Right kidney (tissue), 1 donor: ENCODE measurements at regions not wholly inside any gene's neighbourhood (a gene's known extent, or its start where the extent isn't known, plus 50 kb on each side); places are given as distances from the start of the nearest gene placed in this dataset.

Experiments
- DNase-seq: peaks from one replicate; pipeline ENCODE4 v3.0.0-alpha.2; 2016

GRCh38 chr3:76349715-76350480 lies 564.5 kb upstream of the ZNF717 start:
- no peak for DNase-seq

DNA sequence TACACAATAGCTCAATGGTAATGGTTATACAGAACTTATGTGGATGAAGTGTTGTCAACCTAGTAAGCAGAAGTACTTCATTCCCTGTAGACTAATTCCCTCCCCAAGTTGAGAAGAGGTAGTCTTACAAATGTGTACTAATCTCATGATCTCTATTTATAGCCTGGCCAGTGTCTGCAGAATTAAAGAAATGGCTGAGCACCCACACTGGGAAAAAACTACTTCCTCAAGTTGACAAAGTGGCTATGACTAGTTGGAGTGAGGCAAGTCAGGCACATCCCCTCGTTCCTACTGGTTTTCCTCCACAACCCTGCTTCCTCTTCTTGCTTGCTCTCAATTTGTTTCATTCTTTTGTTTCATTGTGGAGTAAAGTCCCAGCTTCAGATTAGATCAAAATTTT lies 566.7 kb upstream of the ZNF717 start:
- no peak for DNase-seq

DNA sequence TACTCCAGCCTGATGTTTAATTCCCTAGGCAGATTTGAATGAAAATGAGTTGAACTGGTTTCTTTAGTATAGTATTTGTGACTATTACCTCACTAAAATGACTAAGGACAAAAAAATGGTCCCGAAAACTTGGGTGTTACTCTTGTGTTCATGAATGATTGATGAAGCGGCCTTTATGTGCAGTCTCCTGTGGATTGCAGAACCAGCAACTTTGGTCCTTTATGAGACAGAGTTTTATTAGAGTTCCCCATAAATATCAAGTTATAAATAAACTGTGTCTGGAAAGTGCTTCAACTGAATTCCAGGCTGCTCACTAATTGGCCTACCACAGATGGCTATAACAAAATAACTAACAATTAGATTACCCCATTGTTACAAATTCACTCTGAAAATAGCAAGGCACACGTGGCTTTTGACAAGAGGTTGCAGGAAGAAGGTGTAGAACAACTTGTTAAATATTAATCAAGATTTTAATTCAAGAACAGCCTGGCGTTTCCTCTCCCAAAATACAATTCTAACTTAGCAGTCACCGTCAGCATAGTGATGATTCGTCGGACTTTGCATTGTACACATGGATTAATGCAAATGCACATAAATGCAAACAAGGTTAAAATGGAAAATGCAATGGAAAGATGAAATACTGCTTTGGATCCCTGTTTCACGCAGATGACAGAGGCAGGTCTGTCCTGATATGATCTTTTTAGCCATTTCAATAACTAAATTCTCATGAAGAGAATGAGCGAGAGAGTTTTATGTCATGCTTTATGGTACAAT lies 567.3 kb upstream of the ZNF717 start:
- DNase-seq = no peak

- no peak for DNase-seq
Observed at GRCh38 chr3:76353683-76354082, 568.3 kb upstream of the ZNF717 start.

GRCh38 chr3:76361010-76361409 lies 575.7 kb upstream of the ZNF717 start:
- no peak for DNase-seq

DNA sequence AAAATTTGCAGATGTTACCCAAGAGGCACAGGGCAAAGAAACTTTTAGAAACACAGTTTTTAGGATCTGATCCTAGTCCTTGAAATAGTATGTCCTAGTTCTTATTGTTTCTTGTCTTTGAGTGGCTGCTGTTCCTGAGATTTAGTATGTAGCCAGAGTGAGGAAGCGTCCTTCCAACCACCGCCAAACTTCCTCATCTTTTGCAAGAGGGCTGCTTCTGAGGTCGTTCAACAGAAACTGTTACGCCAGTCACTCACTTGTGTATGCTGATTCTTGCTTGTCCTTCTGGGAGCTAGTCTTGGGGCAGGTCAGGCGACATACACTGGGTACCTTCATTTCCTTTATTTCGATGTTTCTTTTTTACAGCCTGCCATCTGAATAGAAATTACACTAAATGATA lies 577.3 kb upstream of the ZNF717 start:
- DNase-seq = no peak

DNA sequence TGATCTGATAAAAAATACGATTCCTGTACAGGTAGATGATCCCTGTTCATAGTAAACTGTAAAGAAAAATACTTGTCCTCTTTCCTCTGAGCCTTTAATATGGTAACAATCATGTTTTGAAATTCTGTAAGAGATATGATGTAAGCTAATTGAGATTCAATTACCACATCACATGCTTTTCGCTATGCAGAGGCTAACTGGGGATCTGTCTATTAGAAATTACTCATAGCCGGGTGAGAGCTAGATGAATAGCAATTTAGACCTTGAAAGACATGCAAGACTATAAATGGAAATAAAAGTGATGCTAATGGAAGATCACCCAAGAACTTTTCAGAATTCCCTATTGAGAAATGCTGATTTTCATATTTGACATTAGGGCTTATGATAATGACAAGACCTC lies 579.9 kb upstream of the ZNF717 start:
- DNase-seq = no peak

DNA sequence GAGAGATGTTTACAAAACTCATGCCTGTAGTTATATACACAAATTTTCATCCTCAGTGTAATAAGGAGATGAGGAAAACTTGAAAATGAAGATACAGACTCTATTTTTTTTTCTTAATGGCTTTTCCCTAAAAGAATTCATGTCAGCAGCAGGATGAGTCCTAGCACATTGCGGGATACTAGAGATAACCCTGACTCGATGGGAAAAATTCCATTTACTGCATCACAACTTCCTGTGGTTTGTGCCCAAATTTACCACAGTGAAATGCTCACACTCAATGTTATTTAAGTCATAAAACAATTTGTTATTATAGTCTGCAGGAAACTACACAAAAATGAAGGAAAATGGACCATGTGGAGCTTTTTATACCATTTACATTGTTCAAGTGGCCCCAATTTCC lies 581.9 kb upstream of the ZNF717 start:
- DNase-seq = no peak

DNA sequence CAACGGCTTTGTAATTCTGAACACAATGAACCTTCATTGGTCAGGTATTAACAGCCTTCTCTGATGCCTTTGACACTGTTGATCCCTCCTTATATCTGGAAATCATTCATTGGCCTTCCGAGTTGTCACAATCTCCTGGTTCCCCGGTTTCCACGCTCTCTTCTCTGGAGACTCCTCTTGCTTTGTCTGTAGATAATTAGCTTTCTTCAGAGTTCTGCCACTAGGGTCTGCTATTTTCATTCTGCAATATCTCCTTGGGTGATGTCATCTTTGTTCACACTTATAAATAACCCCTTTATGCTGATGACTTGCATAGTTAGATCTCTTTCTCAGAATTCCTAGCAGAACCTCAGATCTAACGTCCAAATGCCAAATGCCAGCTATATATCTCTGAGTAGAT lies 583.8 kb upstream of the ZNF717 start:
- no peak for DNase-seq

GRCh38 chr3:76370749-76371520 lies 585.6 kb upstream of the ZNF717 start:
- no peak for DNase-seq

GRCh38 chr3:76372497-76372896 lies 587.1 kb upstream of the ZNF717 start:
- DNase-seq = no peak

GRCh38 chr3:76377074-76377473 lies 591.7 kb upstream of the ZNF717 start:
- no peak for DNase-seq

DNA sequence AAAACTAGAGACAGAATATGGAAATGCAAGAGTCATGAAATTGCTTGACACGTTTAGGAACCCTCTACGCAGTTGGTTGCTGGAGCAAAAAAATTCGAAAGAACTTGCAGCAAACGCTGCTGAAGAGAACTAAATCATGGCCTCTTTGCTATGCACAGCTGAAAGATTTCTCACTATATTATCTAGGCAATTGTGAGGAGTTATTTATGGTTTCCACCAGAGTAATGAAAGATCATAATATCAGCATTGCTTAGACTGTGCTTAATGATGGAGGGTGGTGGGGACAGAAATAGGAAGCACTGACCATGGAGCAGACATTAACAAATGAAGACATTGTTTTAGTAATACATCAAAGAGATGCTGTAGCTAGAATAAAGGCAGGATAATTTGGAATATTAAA lies 593.4 kb upstream of the ZNF717 start:
- no peak for DNase-seq

GRCh38 chr3:76383781-76384180 lies 598.4 kb upstream of the ZNF717 start:
- DNase-seq = no peak

GRCh38 chr3:76387000-76387399 lies 601.7 kb upstream of the ZNF717 start:
- DNase-seq = no peak

DNA sequence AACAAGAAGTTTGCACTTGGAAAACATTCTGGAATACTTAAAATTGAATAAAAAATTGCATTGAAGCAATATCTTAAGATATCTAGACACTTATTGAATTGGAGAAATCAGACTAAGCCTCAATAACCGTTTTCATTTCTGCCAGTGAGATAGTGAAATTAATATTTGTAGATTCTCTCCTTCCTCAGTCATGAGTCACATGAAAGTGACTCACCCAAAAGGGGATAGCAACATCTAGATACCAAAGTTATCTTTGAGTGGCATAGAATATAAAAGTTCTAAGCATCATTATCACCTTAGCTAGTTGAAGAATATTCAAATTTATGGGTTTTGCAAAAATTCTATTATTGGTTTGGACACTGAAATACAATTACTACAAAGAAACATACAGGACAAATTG lies 614.8 kb upstream of the ZNF717 start:
- no peak for DNase-seq

- DNase-seq = no peak
Observed at GRCh38 chr3:76402926-76403325, 617.6 kb upstream of the ZNF717 start.

GRCh38 chr3:76403556-76403955 lies 618.2 kb upstream of the ZNF717 start:
- no peak for DNase-seq

GRCh38 chr3:76405196-76405595 lies 619.8 kb upstream of the ZNF717 start:
- no peak for DNase-seq

DNA sequence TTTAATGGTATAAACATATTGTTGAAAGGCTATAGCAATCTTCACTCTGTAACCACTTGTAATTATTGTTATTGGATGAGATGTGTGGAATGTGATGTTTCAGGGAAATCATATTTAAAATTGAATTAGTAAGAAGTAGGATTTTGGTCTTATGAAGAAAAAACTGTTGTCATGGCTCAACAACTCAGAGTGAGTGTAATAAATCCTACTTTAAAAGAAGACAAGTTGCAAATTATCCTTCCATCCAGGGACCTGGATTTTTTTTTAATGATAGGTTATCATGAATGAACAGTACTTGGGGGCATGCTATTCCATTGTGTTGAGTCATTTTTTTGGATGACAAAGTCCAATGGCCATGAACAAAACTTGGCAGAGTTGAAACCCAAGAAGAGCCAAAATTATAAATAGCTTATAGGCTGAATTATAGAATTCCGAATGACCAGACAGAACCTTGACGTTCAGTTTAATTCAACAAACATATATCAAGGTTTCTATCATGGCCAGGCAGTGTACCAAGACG lies 625.5 kb upstream of the ZNF717 start:
- DNase-seq = no peak

GRCh38 chr3:76415384-76415783 lies 624.5 kb upstream of the ROBO2 start:
- DNase-seq = no peak

DNA sequence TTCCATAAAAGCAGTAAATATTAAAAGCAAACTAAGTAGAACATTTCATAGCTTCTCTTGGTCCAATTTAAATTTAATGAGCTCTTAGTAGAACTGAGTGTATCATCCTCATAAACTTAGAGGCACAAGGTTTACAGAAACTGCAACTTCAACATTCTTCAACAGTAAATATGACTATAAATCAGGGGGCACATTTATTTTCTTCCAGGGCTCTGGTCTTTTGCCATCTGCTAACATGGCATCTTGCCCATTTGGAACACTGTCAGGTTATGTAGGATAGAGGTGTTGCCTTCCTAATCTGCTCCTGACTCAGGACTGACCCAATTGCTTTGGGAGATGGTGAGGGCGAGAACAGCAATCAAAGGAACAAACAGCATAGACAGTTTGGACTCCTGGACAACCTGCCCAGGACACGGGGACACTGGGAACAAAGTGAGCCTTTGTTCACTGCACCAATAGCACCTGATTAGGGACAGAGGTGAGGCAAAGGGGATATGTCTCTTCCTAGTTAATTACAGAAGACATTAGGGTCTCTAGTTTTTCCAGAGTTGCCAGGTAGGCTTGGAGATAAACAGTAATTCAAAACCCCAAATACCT lies 610.2 kb upstream of the ROBO2 start:
- no peak for DNase-seq

DNA sequence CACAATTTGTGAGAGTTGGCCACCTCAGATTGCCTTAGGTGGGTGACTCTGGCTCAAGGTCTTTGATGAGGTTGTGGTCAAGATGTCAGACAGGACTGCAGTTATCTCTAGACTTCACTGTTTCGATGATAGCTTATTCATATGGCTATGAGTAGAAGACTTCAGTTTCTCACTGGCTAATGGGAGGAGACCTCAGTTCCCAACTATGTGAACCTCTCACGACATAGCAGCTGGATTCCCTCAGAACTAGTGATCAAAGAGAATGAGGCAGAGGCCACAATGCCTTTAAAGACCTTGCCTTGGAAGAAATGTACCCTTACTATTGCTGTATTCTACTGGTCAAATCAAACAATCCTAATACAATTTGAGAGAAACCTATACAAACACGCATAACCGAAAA lies 607.5 kb upstream of the ROBO2 start:
- no peak for DNase-seq
